HepG2 (cell line): ENCODE measurements at regions not wholly inside any gene's neighbourhood (a gene's known extent, or its start where the extent isn't known, plus 50 kb on each side); places are given as distances from the start of the nearest gene placed in this dataset.

Source experiments
- ATAC-seq: fragments of 200-7000 bp; cut with Tn5 transposase; 3 replicates; pipeline ENCODE4 v1.9.1; 2020; ENCODE audit warnings: mild to moderate bottlenecking, moderate library complexity
- BruUV-seq: library from RNA; stranded (reverse); fragments of 400-500 nt; replicated peaks from 2 replicates; lab custom pipeline; 2021; lab: Mats Ljungman, UMichigan
- CTCF ChIA-PET: fragments of 300-600 bp; formaldehyde crosslinking; extraction: SDS; loops from one replicate; lab custom pipeline; 2021; ENCODE audit warnings: low total read pairs, inconsistent platforms, low intra/inter-chr PET ratio; lab: Yijun Ruan, JAX
- POLR2A ChIA-PET: fragments of 350-600 bp; sonication (Branson Sonifier 250); formaldehyde crosslinking; loops from one replicate; lab custom pipeline; 2020; ENCODE audit warnings: antibody characterized with exemption, inconsistent platforms; lab: Yijun Ruan, JAX
- DNase-seq: peaks from one replicate; pipeline ENCODE4 v3.0.0-alpha.2; 2015; ENCODE audit warnings: low spot score
- FAIRE-seq: peaks from 3 replicates; lab custom pipeline; 2011; peaks lifted over from hg19 to GRCh38; lab: Jason Lieb, UNC
- H2AFZ ChIP-seq: one replicate; pipeline ENCODE4 v1.6.1; 2011; ENCODE audit warnings: low read length, inconsistent platforms
- H3K27ac ChIP-seq: fragments of 300-600 bp; 3 replicates; pipeline ENCODE4 v1.8.0; 2011; ENCODE audit warnings: mixed run types, mild to moderate bottlenecking, mixed read lengths, low read length, inconsistent platforms; ENCODE audit not compliant: insufficient read depth; ENCODE audit errors: extremely low read length
- H3K27me3 ChIP-seq, 2 experiments: fragments of 200-600 bp in 1 of 2; 2 replicates in 1 of 2; 3 replicates in 1 of 2; pipeline versions ENCODE4 v1.6.0 to v1.8.0; 2011; ENCODE audit warnings: low read length in 2 of 2, mild to moderate bottlenecking in 2 of 2, moderate library complexity in 2 of 2, inconsistent platforms in 1 of 2; ENCODE audit not compliant: insufficient read depth in 2 of 2, control insufficient read depth in 1 of 2
- H3K36me3 ChIP-seq, 2 experiments: fragments of 200-600 bp in 1 of 2; replicated peaks in 1 of 2; 2 replicates in 1 of 2; 3 replicates in 1 of 2; pipeline versions ENCODE4 v1.5.1 to v1.8.0; 2011; ENCODE audit warnings: low read length in 2 of 2, inconsistent platforms in 1 of 2; ENCODE audit not compliant: insufficient read depth in 2 of 2, control insufficient read depth in 1 of 2
- H3K4me1 ChIP-seq: 2 replicates; pipeline ENCODE4 v1.5.1; 2012; ENCODE audit warnings: low read length, inconsistent platforms; ENCODE audit not compliant: insufficient read depth
- H3K4me2 ChIP-seq: 2 replicates; pipeline ENCODE4 v1.6.0; 2011; ENCODE audit warnings: low read depth, low read length, inconsistent platforms
- H3K4me3 ChIP-seq, 3 experiments: fragments of 200-600 bp in 1 of 3; sonication (generic), shearing (Covaris generic) in 1 of 3; replicated peaks in 1 of 3; 2 replicates each; pipeline ENCODE4 v1.5.1; 2011 to 2016; ENCODE audit warnings: low read length in 3 of 3, inconsistent platforms in 2 of 3, low read depth in 2 of 3, mild to moderate bottlenecking in 2 of 3, control low read depth in 1 of 3, mixed read lengths in 1 of 3; ENCODE audit not compliant: insufficient read depth in 1 of 3
- H3K79me2 ChIP-seq: one replicate; pipeline ENCODE4 v1.6.1; 2011; ENCODE audit warnings: low read length, inconsistent platforms; ENCODE audit not compliant: insufficient read depth
- H3K9ac ChIP-seq: 2 replicates; pipeline ENCODE4 v1.6.0; 2011; ENCODE audit warnings: mild to moderate bottlenecking, low read depth, low read length, inconsistent platforms; ENCODE audit not compliant: insufficient read depth
- H3K9me3 ChIP-seq: 2 replicates; pipeline ENCODE4 v1.5.1; 2012; ENCODE audit warnings: mild to moderate bottlenecking, low read length
- H4K20me1 ChIP-seq: 2 replicates; pipeline ENCODE4 v1.6.0; 2011; ENCODE audit warnings: inconsistent platforms, mild to moderate bottlenecking, low read length, moderate library complexity; ENCODE audit not compliant: insufficient read depth
- GABPB1 ChIP-seq: IDR thresholded peaks from 2 replicates; pipeline ENCODE4 v1.6.1; 2016; ENCODE audit warnings: mild to moderate bottlenecking, missing genetic modification reagents, moderate library complexity, missing compliant biosample characterization
- GATAD2A ChIP-seq: IDR thresholded peaks from 2 replicates; pipeline ENCODE4 v1.6.1; 2016
- HOXA3 ChIP-seq: sonication (generic); formaldehyde crosslinking; IDR thresholded peaks from 2 replicates; pipeline ENCODE4 v1.5.0; 2020; ENCODE audit warnings: missing genetic modification reagents
- PRMT3 ChIP-seq: sonication (generic); formaldehyde crosslinking; IDR thresholded peaks from 2 replicates; pipeline ENCODE4 v1.8.1; 2022; ENCODE audit warnings: low read depth, mild to moderate bottlenecking, moderate library complexity, missing genetic modification reagents, borderline replicate concordance
- PRPF4 ChIP-seq: fragments of 200-400 bp; formaldehyde crosslinking; IDR thresholded peaks from 2 replicates; pipeline ENCODE4 v1.6.1; 2016; ENCODE audit warnings: low read length, low read depth; ENCODE audit not compliant: poor library complexity, severe bottlenecking
- REXO4 ChIP-seq: sonication (generic); formaldehyde crosslinking; IDR thresholded peaks from 2 replicates; pipeline ENCODE4 v1.8.0; 2022; ENCODE audit warnings: missing genetic modification reagents, mild to moderate bottlenecking, borderline replicate concordance
- SMAD9 ChIP-seq: sonication (generic); formaldehyde crosslinking; IDR thresholded peaks from 2 replicates; pipeline ENCODE4 v1.5.1; 2020; ENCODE audit warnings: mild to moderate bottlenecking, missing genetic modification reagents
- ZFYVE20 ChIP-seq: sonication (generic); formaldehyde crosslinking; IDR thresholded peaks from 2 replicates; pipeline ENCODE4 v1.8.0; 2023; ENCODE audit warnings: low read depth, mild to moderate bottlenecking, moderate library complexity, missing genetic modification reagents, borderline replicate concordance
- ZMAT3 ChIP-seq: sonication (generic); formaldehyde crosslinking; conservative IDR thresholded peaks from 2 replicates; pipeline ENCODE4 v1.7.0; 2021; ENCODE audit warnings: missing genetic modification reagents
- ZNF33A ChIP-seq: sonication (generic); formaldehyde crosslinking; IDR thresholded peaks from 2 replicates; pipeline ENCODE4 v1.5.1; 2020; ENCODE audit warnings: missing genetic modification reagents, mild to moderate bottlenecking, moderate library complexity, borderline replicate concordance
- ZNF724P ChIP-seq: sonication (generic); formaldehyde crosslinking; IDR thresholded peaks from 2 replicates; pipeline ENCODE4 v1.8.0; 2022; ENCODE audit warnings: missing genetic modification reagents, borderline replicate concordance
- ZNF879 ChIP-seq: sonication (generic); formaldehyde crosslinking; IDR thresholded peaks from 2 replicates; pipeline ENCODE4 v1.8.1; 2023; ENCODE audit warnings: missing genetic modification reagents
- WGBS: methylation state at CpG from one replicate; pipeline ENCODE4 v1.1.6; 2017; ENCODE audit warnings: low lambda C conversion rate; 5-methylcytosine and 5-hydroxymethylcytosine counted together
- in situ Hi-C: cut with HindIII; loops from 2 replicates; pipeline ENCODE4 v1.10.0; 2017; ENCODE audit warnings: low pct_unique_long_range_greater_than_20kb; ENCODE audit not compliant: extremely low pct_ligation_motif_present
- intact Hi-C: fragments of 100-400 bp; cut with micrococcal nuclease; formaldehyde crosslinking; loops from one replicate; pipeline ENCODE4 v1.10.0; 2022; ENCODE audit not compliant: unreplicated experiment
- TF ChIP-seq, protein P1 (sequence below): sonication (generic); formaldehyde crosslinking; IDR thresholded peaks from 2 replicates; pipeline ENCODE4 v1.5.0; 2020; ENCODE audit warnings: mild to moderate bottlenecking, missing genetic modification reagents, borderline replicate concordance

DNA sequence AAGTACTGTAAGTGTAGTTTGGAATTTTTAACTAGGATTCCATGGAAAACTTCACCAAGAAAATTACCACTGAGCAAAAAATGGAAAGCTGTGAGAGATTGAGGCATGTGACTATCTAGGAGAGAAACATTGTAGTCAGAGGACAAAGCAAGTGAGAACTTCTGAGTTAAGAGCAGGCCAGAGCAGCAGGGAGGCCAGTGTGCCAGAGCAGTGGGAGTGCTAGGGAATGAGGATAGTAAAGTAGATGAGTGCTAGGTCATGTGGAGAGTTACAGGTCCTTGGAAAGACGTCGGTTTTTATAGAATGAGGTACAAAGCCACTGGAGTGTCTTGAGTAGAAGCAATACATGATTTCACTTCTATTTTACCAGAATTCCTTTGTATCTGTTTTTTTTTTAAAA is 52.7 kb upstream of the FAT4 start:
- intact Hi-C loops (no loop called here), in situ Hi-C loops (no loop called here)
- Histone ChIP-seq H3K79me2 (no peaks in the 10 kb centered on the region), H3K9ac (no peak overlapping the region), H3K4me3 (no peak overlapping the region), H3K9me3 (no peaks in the 10 kb centered on the region), H2AFZ (no peak overlapping the region), H3K36me3 (no peaks in the 10 kb centered on the region), H3K4me2 (no peak overlapping the region), H3K27me3 (no peaks in the 10 kb centered on the region), H4K20me1 (no peaks in the 10 kb centered on the region), H3K4me1 (no peaks in the 10 kb centered on the region), H3K27ac (no peak overlapping the region)
- no TSS peak for BruUV-seq
- FAIRE-seq = no peak
- ChIA-PET POLR2A (no interaction called here), CTCF (no interaction called here)
- 0% methylated on average over 2 of the region's 2 CpGs for WGBS
- DNase-seq = no peak
- ATAC-seq = no peak
- no peak for TF ChIP-seq PRMT3
- no peak for TF ChIP-seq ZNF879 (CRISPR knock-in tag)
- no peak for TF ChIP-seq PRPF4
- no peak for TF ChIP-seq ZMAT3 (CRISPR knock-in tag)
- TF ChIP-seq, protein P1, sequence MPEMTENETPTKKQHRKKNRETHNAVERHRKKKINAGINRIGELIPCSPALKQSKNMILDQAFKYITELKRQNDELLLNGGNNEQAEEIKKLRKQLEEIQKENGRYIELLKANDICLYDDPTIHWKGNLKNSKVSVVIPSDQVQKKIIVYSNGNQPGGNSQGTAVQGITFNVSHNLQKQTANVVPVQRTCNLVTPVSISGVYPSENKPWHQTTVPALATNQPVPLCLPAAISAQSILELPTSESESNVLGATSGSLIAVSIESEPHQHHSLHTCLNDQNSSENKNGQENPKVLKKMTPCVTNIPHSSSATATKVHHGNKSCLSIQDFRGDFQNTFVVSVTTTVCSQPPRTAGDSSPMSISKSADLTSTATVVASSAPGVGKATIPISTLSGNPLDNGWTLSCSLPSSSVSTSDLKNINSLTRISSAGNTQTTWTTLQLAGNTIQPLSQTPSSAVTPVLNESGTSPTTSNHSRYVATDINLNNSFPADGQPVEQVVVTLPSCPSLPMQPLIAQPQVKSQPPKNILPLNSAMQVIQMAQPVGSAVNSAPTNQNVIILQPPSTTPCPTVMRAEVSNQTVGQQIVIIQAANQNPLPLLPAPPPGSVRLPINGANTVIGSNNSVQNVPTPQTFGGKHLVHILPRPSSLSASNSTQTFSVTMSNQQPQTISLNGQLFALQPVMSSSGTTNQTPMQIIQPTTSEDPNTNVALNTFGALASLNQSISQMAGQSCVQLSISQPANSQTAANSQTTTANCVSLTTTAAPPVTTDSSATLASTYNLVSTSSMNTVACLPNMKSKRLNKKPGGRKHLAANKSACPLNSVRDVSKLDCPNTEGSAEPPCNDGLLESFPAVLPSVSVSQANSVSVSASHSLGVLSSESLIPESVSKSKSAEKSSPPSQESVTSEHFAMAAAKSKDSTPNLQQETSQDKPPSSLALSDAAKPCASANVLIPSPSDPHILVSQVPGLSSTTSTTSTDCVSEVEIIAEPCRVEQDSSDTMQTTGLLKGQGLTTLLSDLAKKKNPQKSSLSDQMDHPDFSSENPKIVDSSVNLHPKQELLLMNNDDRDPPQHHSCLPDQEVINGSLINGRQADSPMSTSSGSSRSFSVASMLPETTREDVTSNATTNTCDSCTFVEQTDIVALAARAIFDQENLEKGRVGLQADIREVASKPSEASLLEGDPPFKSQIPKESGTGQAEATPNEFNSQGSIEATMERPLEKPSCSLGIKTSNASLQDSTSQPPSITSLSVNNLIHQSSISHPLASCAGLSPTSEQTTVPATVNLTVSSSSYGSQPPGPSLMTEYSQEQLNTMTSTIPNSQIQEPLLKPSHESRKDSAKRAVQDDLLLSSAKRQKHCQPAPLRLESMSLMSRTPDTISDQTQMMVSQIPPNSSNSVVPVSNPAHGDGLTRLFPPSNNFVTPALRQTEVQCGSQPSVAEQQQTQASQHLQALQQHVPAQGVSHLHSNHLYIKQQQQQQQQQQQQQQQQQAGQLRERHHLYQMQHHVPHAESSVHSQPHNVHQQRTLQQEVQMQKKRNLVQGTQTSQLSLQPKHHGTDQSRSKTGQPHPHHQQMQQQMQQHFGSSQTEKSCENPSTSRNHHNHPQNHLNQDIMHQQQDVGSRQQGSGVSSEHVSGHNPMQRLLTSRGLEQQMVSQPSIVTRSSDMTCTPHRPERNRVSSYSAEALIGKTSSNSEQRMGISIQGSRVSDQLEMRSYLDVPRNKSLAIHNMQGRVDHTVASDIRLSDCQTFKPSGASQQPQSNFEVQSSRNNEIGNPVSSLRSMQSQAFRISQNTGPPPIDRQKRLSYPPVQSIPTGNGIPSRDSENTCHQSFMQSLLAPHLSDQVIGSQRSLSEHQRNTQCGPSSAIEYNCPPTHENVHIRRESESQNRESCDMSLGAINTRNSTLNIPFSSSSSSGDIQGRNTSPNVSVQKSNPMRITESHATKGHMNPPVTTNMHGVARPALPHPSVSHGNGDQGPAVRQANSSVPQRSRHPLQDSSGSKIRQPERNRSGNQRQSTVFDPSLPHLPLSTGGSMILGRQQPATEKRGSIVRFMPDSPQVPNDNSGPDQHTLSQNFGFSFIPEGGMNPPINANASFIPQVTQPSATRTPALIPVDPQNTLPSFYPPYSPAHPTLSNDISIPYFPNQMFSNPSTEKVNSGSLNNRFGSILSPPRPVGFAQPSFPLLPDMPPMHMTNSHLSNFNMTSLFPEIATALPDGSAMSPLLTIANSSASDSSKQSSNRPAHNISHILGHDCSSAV (CRISPR knock-in tag) = no peak
- no peak for TF ChIP-seq ZFYVE20 (CRISPR knock-in tag)
- no peak for TF ChIP-seq ZNF724P (CRISPR knock-in tag)
- TF ChIP-seq HOXA3 (CRISPR knock-in tag) = no peak
- TF ChIP-seq GABPB1 (CRISPR knock-in tag) = no peak
- no peak for TF ChIP-seq GATAD2A
- no peak for TF ChIP-seq ZNF33A (CRISPR knock-in tag)
- TF ChIP-seq SMAD9 (CRISPR knock-in tag) = no peak
- no peak for TF ChIP-seq REXO4 (CRISPR knock-in tag)
